MM.1S (cell line): ENCODE measurements at regions not wholly inside any gene's neighbourhood (a gene's known extent, or its start where the extent isn't known, plus 50 kb on each side); places are given as distances from the start of the nearest gene placed in this dataset.

Experiments
- DNase-seq: peaks from one replicate; pipeline ENCODE4 v3.0.0-alpha.2; 2015
- H2AFZ ChIP-seq: fragments of 300-600 bp; sonication (generic); 2 replicates; pipeline ENCODE4 v1.6.0; 2016; ENCODE audit warnings: antibody characterized with exemption, low read length
- H3F3A ChIP-seq: fragments of 300-600 bp; sonication (generic); 2 replicates; pipeline ENCODE4 v1.6.1; 2016; ENCODE audit warnings: mild to moderate bottlenecking, antibody characterized with exemption, low read length, moderate library complexity, mixed read lengths; ENCODE audit not compliant: insufficient read depth
- H3K27ac ChIP-seq: fragments of 300-600 bp; sonication (generic); 2 replicates; pipeline ENCODE4 v1.5.1; 2016; ENCODE audit warnings: mild to moderate bottlenecking, low read length
- H3K27me3 ChIP-seq: fragments of 300-600 bp; sonication (generic); replicated peaks from 2 replicates; pipeline ENCODE4 v1.6.0; 2016; ENCODE audit warnings: low read length; ENCODE audit not compliant: insufficient read depth
- H3K36me3 ChIP-seq: fragments of 300-600 bp; sonication (generic); replicated peaks from 2 replicates; pipeline ENCODE4 v1.6.1; 2016; ENCODE audit warnings: mild to moderate bottlenecking, low read length, mixed read lengths; ENCODE audit not compliant: insufficient read depth
- H3K4me1 ChIP-seq: fragments of 300-600 bp; sonication (generic); 2 replicates; pipeline ENCODE4 v1.6.1; 2016; ENCODE audit warnings: low read length, mixed read lengths
- H3K4me2 ChIP-seq: fragments of 300-600 bp; sonication (generic); 2 replicates; pipeline ENCODE4 v1.6.0; 2016; ENCODE audit warnings: low read depth, low read length
- H3K4me3 ChIP-seq: fragments of 300-600 bp; sonication (generic); 2 replicates; pipeline ENCODE4 v1.5.1; 2016; ENCODE audit warnings: low read length, mixed read lengths
- H3K79me2 ChIP-seq: fragments of 300-600 bp; sonication (generic); 2 replicates; pipeline ENCODE4 v1.6.1; 2016; ENCODE audit warnings: mixed run types, low read length, mixed read lengths
- H3K9ac ChIP-seq: fragments of 300-600 bp; sonication (generic); 2 replicates; pipeline ENCODE4 v1.6.1; 2016; ENCODE audit warnings: low read length, mixed read lengths
- H3K9me2 ChIP-seq: fragments of 300-600 bp; sonication (generic); replicated peaks from 2 replicates; pipeline ENCODE4 v1.6.1; 2016; ENCODE audit warnings: mild to moderate bottlenecking, low read length, mixed read lengths; ENCODE audit not compliant: insufficient read depth
- H3K9me3 ChIP-seq: fragments of 300-600 bp; sonication (generic); replicated peaks from 2 replicates; pipeline ENCODE4 v1.6.1; 2016; ENCODE audit warnings: mild to moderate bottlenecking, low read length, mixed read lengths; ENCODE audit not compliant: insufficient read depth
- H4K20me1 ChIP-seq: fragments of 300-600 bp; sonication (generic); 2 replicates; pipeline ENCODE4 v1.6.1; 2016; ENCODE audit warnings: mild to moderate bottlenecking, low read length, moderate library complexity, mixed read lengths; ENCODE audit not compliant: insufficient read depth
- CTCF ChIP-seq: fragments of 300-600 bp; sonication (generic); IDR thresholded peaks from 2 replicates; pipeline ENCODE4 v1.5.1; 2016; ENCODE audit warnings: antibody characterized with exemption, low read length, mixed read lengths
- EZH2 ChIP-seq: fragments of 300-600 bp; sonication (generic); optimal IDR thresholded peaks from 2 replicates; pipeline ENCODE3; 2017; ENCODE audit warnings: low read depth, mild to moderate bottlenecking, antibody characterized with exemption, low read length, mixed read lengths
- EZH2phosphoT487 ChIP-seq: fragments of 300-600 bp; sonication (generic); IDR thresholded peaks from 2 replicates; pipeline ENCODE4 v1.6.1; 2018; ENCODE audit warnings: antibody characterized with exemption, low read length

- TF ChIP-seq CTCF, result no peak
- no peak for TF ChIP-seq EZH2phosphoT487
- TF ChIP-seq EZH2, result no peak
- Histone ChIP-seq H3K79me2 (no peaks in the 10 kb centered on the region), H2AFZ (no peak overlapping the region), H3K9me3 (no peaks in the 10 kb centered on the region), H3K9ac (no peak overlapping the region), H3K27me3 (no peaks in the 10 kb centered on the region), H3K4me2 (no peak overlapping the region), H3F3A (no peaks in the 10 kb centered on the region), H3K9me2 (no peaks in the 10 kb centered on the region), H3K4me1 (no peaks in the 10 kb centered on the region), H4K20me1 (no peaks in the 10 kb centered on the region), H3K27ac (no peak overlapping the region), H3K4me3 (no peak overlapping the region), H3K36me3 (no peaks in the 10 kb centered on the region)
- no peak for DNase-seq
Observed at GRCh38 chr5:29654954-29655353, 1538.5 kb upstream of the CDH6 start.

DNA sequence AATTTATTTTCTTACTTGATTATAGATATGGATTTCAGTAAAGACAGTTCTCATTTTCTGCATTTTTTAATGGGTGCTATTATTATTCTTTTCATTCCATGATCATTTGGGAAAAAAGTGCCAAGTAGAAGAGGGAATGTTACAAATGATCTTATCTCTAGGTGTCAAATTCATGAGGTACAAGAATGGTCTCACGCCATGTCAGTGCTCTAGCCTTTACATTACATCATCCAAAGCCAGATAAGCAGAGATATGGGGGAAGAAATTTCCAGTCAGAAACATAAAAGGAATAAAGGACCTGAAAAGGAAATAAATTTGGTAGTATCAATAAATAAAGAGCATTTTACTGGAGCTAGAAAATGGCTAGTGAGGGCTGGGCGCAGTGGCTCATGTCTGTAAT is 1544.2 kb upstream of the CDH6 start:
- H3F3A ChIP-seq, result no peaks in the 10 kb centered on the region
- H3K4me1 ChIP-seq, result no peaks in the 10 kb centered on the region
- no peak overlapping the region for H3K4me3 ChIP-seq
- no peaks in the 10 kb centered on the region for H3K36me3 ChIP-seq
- no peaks in the 10 kb centered on the region for H3K9me3 ChIP-seq
- no peaks in the 10 kb centered on the region for H4K20me1 ChIP-seq
- H3K27ac ChIP-seq, result no peak overlapping the region
- no peaks in the 10 kb centered on the region for H3K9me2 ChIP-seq
- TF ChIP-seq CTCF, result no peak
- TF ChIP-seq EZH2, result no peak
- no peak for TF ChIP-seq EZH2phosphoT487
- DNase-seq, result no peak
- no peak overlapping the region for H2AFZ ChIP-seq
- H3K4me2 ChIP-seq, result no peak overlapping the region
- no peak overlapping the region for H3K9ac ChIP-seq
- no peaks in the 10 kb centered on the region for H3K27me3 ChIP-seq
- no peaks in the 10 kb centered on the region for H3K79me2 ChIP-seq

- Histone ChIP-seq H3K4me1 (no peaks in the 10 kb centered on the region), H3K4me3 (no peak overlapping the region), H3K79me2 (no peaks in the 10 kb centered on the region), H3K36me3 (no peaks in the 10 kb centered on the region), H4K20me1 (no peaks in the 10 kb centered on the region), H3K9me3 (no peaks in the 10 kb centered on the region), H2AFZ (no peak overlapping the region), H3K9ac (no peak overlapping the region), H3K27me3 (no peaks in the 10 kb centered on the region), H3K9me2 (no peaks in the 10 kb centered on the region), H3K27ac (no peak overlapping the region), H3F3A (no peaks in the 10 kb centered on the region), H3K4me2 (no peak overlapping the region)
- TF ChIP-seq EZH2 (no peak), EZH2phosphoT487 (no peak), CTCF (no peak)
- DNase-seq, result no peak
Observed at GRCh38 chr5:29642601-29643000, 1550.9 kb upstream of the CDH6 start.

- H3K9me2 ChIP-seq, result no peaks in the 10 kb centered on the region
- no peak overlapping the region for H3K4me2 ChIP-seq
- no peak for DNase-seq
Observed at GRCh38 chr5:29614206-29614605, 1579.3 kb upstream of the CDH6 start.

More at GRCh38 chr5:29614206-29614605, 1579.3 kb upstream of the CDH6 start:
- Histone ChIP-seq H3F3A (no peaks in the 10 kb centered on the region), H3K79me2 (no peaks in the 10 kb centered on the region), H3K9me3 (no peaks in the 10 kb centered on the region), H2AFZ (no peak overlapping the region), H3K27ac (no peak overlapping the region), H3K9ac (no peak overlapping the region), H3K4me3 (no peak overlapping the region), H4K20me1 (no peaks in the 10 kb centered on the region), H3K27me3 (no peaks in the 10 kb centered on the region), H3K36me3 (no peaks in the 10 kb centered on the region), H3K4me1 (no peaks in the 10 kb centered on the region)
- TF ChIP-seq EZH2phosphoT487 (no peak), CTCF (no peak), EZH2 (no peak)
